H1 (cell line): ENCODE measurements at regions not wholly inside any gene's neighbourhood (a gene's known extent, or its start where the extent isn't known, plus 50 kb on each side); places are given as distances from the start of the nearest gene placed in this dataset.

Source experiments
- CBX5 ChIP-seq: fragments of 300-800, 300-1000 bp; sonication (generic); IDR thresholded peaks from 2 replicates; pipeline ENCODE4 v1.7.1; 2016; ENCODE audit warnings: antibody characterized with exemption, low read length, low read depth
- CHD1 ChIP-seq: IDR thresholded peaks from 2 replicates; pipeline ENCODE4 v1.6.1; 2012; ENCODE audit warnings: low read depth, low read length, improper control_type of control experiment
- CHD7 ChIP-seq: fragments of 300-600 bp; sonication (generic); IDR thresholded peaks from 2 replicates; pipeline ENCODE4 v1.7.1; 2012; ENCODE audit warnings: low read length, moderate library complexity, mild to moderate bottlenecking, inconsistent platforms; ENCODE audit not compliant: insufficient replicate concordance
- CTCF ChIP-seq, 3 experiments: IDR thresholded peaks; 1 replicate in 2 of 3; 2 replicates in 1 of 3; pipeline versions ENCODE4 v1.5.1 to v1.6.1; 2011; ENCODE audit warnings: low read length in 3 of 3, mild to moderate bottlenecking in 3 of 3, inconsistent platforms in 2 of 3, low read depth in 1 of 3, moderate library complexity in 1 of 3; ENCODE audit not compliant: insufficient read depth in 1 of 3; ENCODE audit errors: control extremely low read depth in 1 of 3
- NRF1 ChIP-seq: IDR thresholded peaks from 2 replicates; pipeline ENCODE4 v1.6.1; 2011; ENCODE audit warnings: mild to moderate bottlenecking, low read depth, low read length, improper control_type of control experiment
- RAD21 ChIP-seq, 2 experiments: IDR thresholded peaks in 1 of 2; conservative IDR thresholded peaks in 1 of 2; 2 replicates each; pipeline ENCODE4 v1.6.1; 2011; ENCODE audit warnings: low read depth in 2 of 2, low read length in 2 of 2, improper control_type of control experiment in 1 of 2, inconsistent platforms in 1 of 2, mild to moderate bottlenecking in 1 of 2, moderate library complexity in 1 of 2
- RBBP5 ChIP-seq: IDR thresholded peaks from 2 replicates; pipeline ENCODE4 v1.7.1; 2012; ENCODE audit warnings: low read depth, mild to moderate bottlenecking, inconsistent platforms, low read length, moderate library complexity, borderline replicate concordance
- SP2 ChIP-seq: IDR thresholded peaks from 2 replicates; pipeline ENCODE4 v1.6.1; 2012; ENCODE audit warnings: mild to moderate bottlenecking, low read length, inconsistent platforms
- TAF1 ChIP-seq: IDR thresholded peaks from 2 replicates; pipeline ENCODE4 v1.6.1; 2011; ENCODE audit warnings: mild to moderate bottlenecking, low read depth, low read length
- TCF12 ChIP-seq: IDR thresholded peaks from 2 replicates; pipeline ENCODE4 v1.6.1; 2011; ENCODE audit warnings: low read depth, mild to moderate bottlenecking, low read length

- TF ChIP-seq CHD7: no peak
- peak; percentile 45 to 61 (median 60) for TF ChIP-seq CTCF (IDR thresholded peaks at IDR 0.05; ENCODE audit: control extremely low read depth in 1 of 3, insufficient read depth in 1 of 3, low read depth in 1 of 3, low read length in 3 of 3)
- TF ChIP-seq RBBP5: no peak
- TF ChIP-seq NRF1: no peak
- no peak for TF ChIP-seq CBX5
- no peak for TF ChIP-seq TCF12
- TF ChIP-seq CHD1: no peak
- TF ChIP-seq SP2: no peak
- peak; percentile 39 to 55 for TF ChIP-seq RAD21 (IDR thresholded peaks at IDR 0.05 in 1 of 2, conservative IDR thresholded peaks at IDR 0.05 in 1 of 2; ENCODE audit: low read depth in 2 of 2, low read length in 2 of 2)
- no peak for TF ChIP-seq TAF1
Observed at GRCh38 chr19:28977826-28978225, 235.1 kb downstream of the UQCRFS1 start (continued).
